ENCODE measurements at regions not wholly inside any gene's neighbourhood (a gene's known extent, or its start where the extent isn't known, plus 50 kb on each side); places are given as distances from the start of the nearest gene placed in this dataset.

DNA sequence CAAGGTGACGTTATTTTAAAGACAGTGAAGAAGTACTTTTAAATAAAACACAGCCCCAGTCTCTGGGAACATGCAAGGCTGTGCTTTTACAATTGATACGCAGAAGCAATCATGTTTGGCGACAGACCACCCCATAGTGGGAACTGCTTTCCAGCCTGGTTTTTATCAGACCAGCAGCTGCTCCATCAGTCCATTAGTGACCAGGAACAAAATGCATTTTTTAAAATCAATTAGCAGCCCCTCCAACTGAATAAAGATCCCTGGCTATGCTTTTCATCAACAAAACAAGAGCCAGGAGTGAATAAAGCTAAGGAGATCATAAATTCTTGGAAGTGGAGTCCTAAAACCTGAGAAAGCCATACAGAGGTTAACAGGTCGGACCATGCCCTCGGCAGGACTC lies 153.0 kb upstream of the TENM3 start:
- Histone ChIP-seq H3K4me3 (no peak overlapping the region), H3K27me3 (no peaks in the 10 kb centered on the region), H3K27ac (no peak overlapping the region), H3K36me3 (no peaks in the 10 kb centered on the region), H3K4me1 (no peaks in the 10 kb centered on the region), H3K9me3 (no peaks in the 10 kb centered on the region)
- TF ChIP-seq POLR2A (IDR thresholded peaks at IDR 0.05) = no peak
- TF ChIP-seq, protein P1, sequence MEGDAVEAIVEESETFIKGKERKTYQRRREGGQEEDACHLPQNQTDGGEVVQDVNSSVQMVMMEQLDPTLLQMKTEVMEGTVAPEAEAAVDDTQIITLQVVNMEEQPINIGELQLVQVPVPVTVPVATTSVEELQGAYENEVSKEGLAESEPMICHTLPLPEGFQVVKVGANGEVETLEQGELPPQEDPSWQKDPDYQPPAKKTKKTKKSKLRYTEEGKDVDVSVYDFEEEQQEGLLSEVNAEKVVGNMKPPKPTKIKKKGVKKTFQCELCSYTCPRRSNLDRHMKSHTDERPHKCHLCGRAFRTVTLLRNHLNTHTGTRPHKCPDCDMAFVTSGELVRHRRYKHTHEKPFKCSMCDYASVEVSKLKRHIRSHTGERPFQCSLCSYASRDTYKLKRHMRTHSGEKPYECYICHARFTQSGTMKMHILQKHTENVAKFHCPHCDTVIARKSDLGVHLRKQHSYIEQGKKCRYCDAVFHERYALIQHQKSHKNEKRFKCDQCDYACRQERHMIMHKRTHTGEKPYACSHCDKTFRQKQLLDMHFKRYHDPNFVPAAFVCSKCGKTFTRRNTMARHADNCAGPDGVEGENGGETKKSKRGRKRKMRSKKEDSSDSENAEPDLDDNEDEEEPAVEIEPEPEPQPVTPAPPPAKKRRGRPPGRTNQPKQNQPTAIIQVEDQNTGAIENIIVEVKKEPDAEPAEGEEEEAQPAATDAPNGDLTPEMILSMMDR (IDR thresholded peaks at IDR 0.05 in 4 of 5, conservative IDR thresholded peaks at IDR 0.05 in 1 of 5) = no peak
- no peak for ATAC-seq
- no peak for DNase-seq
- in situ Hi-C loops (cut with MboI; ENCODE audit: low sequenced_read_pairs in 4 of 4) = no loop called here
- intact Hi-C loops (cut with DNase I; ENCODE audit: low total_unique reads) = no loop called here

DNA sequence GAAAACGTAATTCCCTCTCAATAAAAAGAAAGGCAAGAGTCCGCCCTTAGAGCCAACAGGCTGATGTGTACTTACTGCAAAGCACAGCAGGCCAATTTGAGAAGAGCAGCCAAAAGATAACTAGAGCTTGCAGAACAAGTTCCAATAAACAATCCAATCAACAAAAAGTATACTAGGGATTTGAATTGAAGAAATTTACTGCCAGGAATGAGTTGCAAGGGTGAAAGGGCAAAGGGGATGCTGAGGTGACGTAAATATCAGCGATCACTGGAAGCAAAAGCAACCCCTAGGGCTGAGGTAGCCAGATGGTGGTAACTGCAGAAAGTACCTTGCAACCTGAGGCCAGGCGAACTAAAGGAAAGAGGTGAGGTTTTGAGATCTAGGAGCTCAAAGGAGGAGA lies 152.1 kb upstream of the TENM3 start:
- intact Hi-C loops (cut with DNase I; ENCODE audit: low total_unique reads) (no loop called here), in situ Hi-C loops (cut with MboI; ENCODE audit: low sequenced_read_pairs in 4 of 4) (no loop called here)
- DNase-seq (no peak), ATAC-seq (no peak)
- Histone ChIP-seq H3K9me3 (no peaks in the 10 kb centered on the region), H3K27me3 (no peaks in the 10 kb centered on the region), H3K4me1 (no peaks in the 10 kb centered on the region), H3K27ac (no peak overlapping the region), H3K4me3 (no peak overlapping the region), H3K36me3 (no peaks in the 10 kb centered on the region)
- TF ChIP-seq, protein P1 (IDR thresholded peaks at IDR 0.05 in 4 of 5, conservative IDR thresholded peaks at IDR 0.05 in 1 of 5) = no peak
- no peak for TF ChIP-seq POLR2A (IDR thresholded peaks at IDR 0.05)

DNA sequence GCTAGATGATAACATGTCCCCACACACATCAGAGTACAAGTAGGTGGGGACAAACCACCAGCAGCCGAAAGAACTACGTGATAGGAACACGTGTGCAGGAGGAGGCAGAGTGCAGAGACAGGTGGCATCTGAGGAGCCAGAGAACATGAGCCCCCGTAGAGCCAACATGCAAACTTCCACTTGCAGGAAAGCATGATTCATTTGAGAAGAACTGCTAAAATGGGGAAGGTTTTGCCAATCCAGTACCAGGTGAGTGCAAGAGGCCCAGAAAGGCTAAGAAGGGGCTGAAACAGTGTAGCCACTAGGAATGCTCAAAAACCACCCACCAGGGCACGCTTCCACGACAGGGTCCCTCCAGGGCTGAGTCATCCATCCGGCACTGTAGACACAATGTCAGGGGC lies 149.8 kb upstream of the TENM3 start:
- H3K4me3 ChIP-seq = no peak overlapping the region
- ATAC-seq (no peak), DNase-seq (no peak)
- H3K27me3 ChIP-seq = no peaks in the 10 kb centered on the region
- H3K9me3 ChIP-seq = no peaks in the 10 kb centered on the region
- in situ Hi-C loops (cut with MboI; ENCODE audit: low sequenced_read_pairs in 4 of 4) = no loop called here
- no peaks in the 10 kb centered on the region for H3K36me3 ChIP-seq
- intact Hi-C loops (cut with DNase I; ENCODE audit: low total_unique reads) = no loop called here
- TF ChIP-seq, protein P1 (IDR thresholded peaks at IDR 0.05 in 4 of 5, conservative IDR thresholded peaks at IDR 0.05 in 1 of 5) = no peak
- TF ChIP-seq POLR2A (IDR thresholded peaks at IDR 0.05) = no peak
- H3K4me1 ChIP-seq = no peaks in the 10 kb centered on the region
- H3K27ac ChIP-seq = no peak overlapping the region

DNA sequence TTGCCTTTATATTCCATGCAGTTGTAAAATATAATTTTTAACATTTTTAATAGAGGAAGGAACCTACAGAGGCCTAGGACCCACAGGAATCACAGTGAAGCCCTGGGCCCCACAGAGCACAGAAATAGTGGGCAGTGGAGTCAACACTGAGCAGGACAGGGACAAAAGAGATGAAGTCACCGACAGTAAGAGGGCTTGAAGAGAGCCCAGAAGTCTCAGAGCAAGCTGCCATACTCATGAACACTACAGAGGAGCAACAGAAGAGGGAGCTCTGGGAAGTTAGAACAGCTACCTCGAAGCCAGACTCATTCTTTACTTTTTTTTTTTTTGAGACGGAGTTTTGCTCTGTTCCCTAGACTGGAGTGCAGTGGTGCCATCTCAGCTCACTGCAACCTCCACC lies 149.3 kb upstream of the TENM3 start:
- Histone ChIP-seq H3K27ac (no peak overlapping the region), H3K36me3 (no peaks in the 10 kb centered on the region), H3K4me1 (no peaks in the 10 kb centered on the region), H3K27me3 (no peaks in the 10 kb centered on the region), H3K9me3 (no peaks in the 10 kb centered on the region), H3K4me3 (no peak overlapping the region)
- ATAC-seq (no peak), DNase-seq (no peak)
- no peak for TF ChIP-seq POLR2A (IDR thresholded peaks at IDR 0.05)
- TF ChIP-seq, protein P1 (IDR thresholded peaks at IDR 0.05 in 4 of 5, conservative IDR thresholded peaks at IDR 0.05 in 1 of 5) = no peak
- intact Hi-C loops (cut with DNase I; ENCODE audit: low total_unique reads) = no loop called here
- in situ Hi-C loops (cut with MboI; ENCODE audit: low sequenced_read_pairs in 4 of 4) = no loop called here

DNA sequence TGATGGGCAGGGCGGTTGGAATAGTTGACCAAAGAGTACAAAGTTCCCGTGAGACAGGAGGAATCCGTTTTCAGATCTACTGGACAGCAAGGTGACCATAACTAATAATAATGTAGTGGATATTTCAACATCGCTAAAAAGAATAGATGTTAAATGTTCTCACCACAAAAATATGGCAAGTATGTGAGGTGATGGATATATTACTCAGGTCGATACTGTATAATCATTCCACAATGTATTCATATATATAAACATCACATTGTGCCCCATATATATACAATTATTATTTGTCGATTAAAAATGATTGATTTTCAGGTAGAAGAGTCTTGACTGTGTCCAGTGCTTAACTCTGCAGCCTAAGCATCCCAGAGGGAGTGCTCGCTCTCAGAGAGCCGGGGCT lies 141.6 kb upstream of the TENM3 start:
- Histone ChIP-seq H3K36me3 (no peaks in the 10 kb centered on the region), H3K27me3 (no peaks in the 10 kb centered on the region), H3K9me3 (no peaks in the 10 kb centered on the region), H3K4me3 (no peak overlapping the region), H3K4me1 (no peaks in the 10 kb centered on the region), H3K27ac (no peak overlapping the region)
- ATAC-seq (no peak), DNase-seq (no peak)
- in situ Hi-C loops (cut with MboI; ENCODE audit: low sequenced_read_pairs in 4 of 4) = no loop called here
- no peak for TF ChIP-seq POLR2A (IDR thresholded peaks at IDR 0.05)
- TF ChIP-seq, protein P1 (IDR thresholded peaks at IDR 0.05 in 4 of 5, conservative IDR thresholded peaks at IDR 0.05 in 1 of 5) = no peak
- intact Hi-C loops (cut with DNase I; ENCODE audit: low total_unique reads) = no loop called here

All from gastrocnemius medialis (tissue), 4 donors.